Smooth muscle cell (in vitro differentiated cells): ENCODE measurements at regions not wholly inside any gene's neighbourhood (a gene's known extent, or its start where the extent isn't known, plus 50 kb on each side); places are given as distances from the start of the nearest gene placed in this dataset.

ENCODE experiments used
- DNase-seq: peaks from one replicate; lab custom pipeline; 2025; ENCODE audit not compliant: unreplicated experiment; lab: John Stamatoyannopoulos, UW
- H2AFZ ChIP-seq: fragments of 200-600 bp; sonication (generic); 2 replicates; pipeline ENCODE4 v1.6.0; 2016; ENCODE audit warnings: antibody characterized with exemption, low read depth, mild to moderate bottlenecking
- H3F3A ChIP-seq: fragments of 200-600 bp; sonication (generic); 2 replicates; pipeline ENCODE4 v1.6.0; 2017; ENCODE audit warnings: antibody characterized with exemption, low read depth
- H3K27ac ChIP-seq: fragments of 200-600 bp; sonication (generic); 2 replicates; pipeline ENCODE4 v1.5.1; 2016; ENCODE audit warnings: low read depth, mild to moderate bottlenecking
- H3K27me3 ChIP-seq: fragments of 200-600 bp; sonication (generic); 2 replicates; pipeline ENCODE4 v1.6.1; 2016; ENCODE audit warnings: low read depth, mild to moderate bottlenecking
- H3K36me3 ChIP-seq: fragments of 200-600 bp; sonication (generic); 2 replicates; pipeline ENCODE4 v1.5.1; 2016; ENCODE audit warnings: low read depth
- H3K4me1 ChIP-seq: fragments of 200-600 bp; sonication (generic); 2 replicates; pipeline ENCODE4 v1.5.1; 2016; ENCODE audit warnings: low read depth
- H3K4me2 ChIP-seq: fragments of 200-600 bp; sonication (generic); 2 replicates; pipeline ENCODE4 v1.6.0; 2016; ENCODE audit warnings: mild to moderate bottlenecking
- H3K4me3 ChIP-seq: fragments of 200-600 bp; sonication (generic); 2 replicates; pipeline ENCODE4 v1.5.1; 2016; ENCODE audit warnings: mild to moderate bottlenecking
- H3K79me2 ChIP-seq: fragments of 200-600 bp; sonication (generic); 2 replicates; pipeline ENCODE4 v1.6.0; 2016; ENCODE audit warnings: low read depth, mild to moderate bottlenecking
- H3K9ac ChIP-seq: fragments of 200-600 bp; sonication (generic); 2 replicates; pipeline ENCODE4 v1.6.0; 2016; ENCODE audit warnings: low read depth
- H3K9me3 ChIP-seq: fragments of 200-600 bp; sonication (generic); replicated peaks from 2 replicates; pipeline ENCODE4 v1.5.1; 2016; ENCODE audit warnings: low read depth
- H4K20me1 ChIP-seq: fragments of 200-600 bp; sonication (generic); 2 replicates; pipeline ENCODE4 v1.6.0; 2016; ENCODE audit warnings: low read depth
- WGBS: methylation state at CpG from one replicate; pipeline ENCODE4 v1.1.7; 2016; ENCODE audit warnings: low lambda C conversion rate; 5-methylcytosine and 5-hydroxymethylcytosine counted together
- TF ChIP-seq, protein P1 (sequence below): fragments of 200-600 bp; sonication (generic); IDR thresholded peaks from 2 replicates; pipeline ENCODE4 v1.5.1; 2017; ENCODE audit warnings: borderline replicate concordance, mild to moderate bottlenecking, antibody characterized with exemption; ENCODE audit not compliant: insufficient read depth, poor library complexity, severe bottlenecking

GRCh38 chr20:52309181-52309580 is 117.6 kb upstream of the ZFP64 start:
- Histone ChIP-seq H3K4me3 (no peak overlapping the region), H3K4me2 (no peak overlapping the region), H3K27ac (no peak overlapping the region), H2AFZ (peak overlapping the region; percentile 40), H3K36me3 (no peaks in the 10 kb centered on the region), H3K9ac (no peak overlapping the region), H3K27me3 (no peaks in the 10 kb centered on the region), H3F3A (no peaks in the 10 kb centered on the region), H3K4me1 (no peaks in the 10 kb centered on the region), H4K20me1 (no peaks in the 10 kb centered on the region), H3K79me2 (no peaks in the 10 kb centered on the region), H3K9me3 (no peaks in the 10 kb centered on the region)
- no peak for DNase-seq
- TF ChIP-seq, protein P1, sequence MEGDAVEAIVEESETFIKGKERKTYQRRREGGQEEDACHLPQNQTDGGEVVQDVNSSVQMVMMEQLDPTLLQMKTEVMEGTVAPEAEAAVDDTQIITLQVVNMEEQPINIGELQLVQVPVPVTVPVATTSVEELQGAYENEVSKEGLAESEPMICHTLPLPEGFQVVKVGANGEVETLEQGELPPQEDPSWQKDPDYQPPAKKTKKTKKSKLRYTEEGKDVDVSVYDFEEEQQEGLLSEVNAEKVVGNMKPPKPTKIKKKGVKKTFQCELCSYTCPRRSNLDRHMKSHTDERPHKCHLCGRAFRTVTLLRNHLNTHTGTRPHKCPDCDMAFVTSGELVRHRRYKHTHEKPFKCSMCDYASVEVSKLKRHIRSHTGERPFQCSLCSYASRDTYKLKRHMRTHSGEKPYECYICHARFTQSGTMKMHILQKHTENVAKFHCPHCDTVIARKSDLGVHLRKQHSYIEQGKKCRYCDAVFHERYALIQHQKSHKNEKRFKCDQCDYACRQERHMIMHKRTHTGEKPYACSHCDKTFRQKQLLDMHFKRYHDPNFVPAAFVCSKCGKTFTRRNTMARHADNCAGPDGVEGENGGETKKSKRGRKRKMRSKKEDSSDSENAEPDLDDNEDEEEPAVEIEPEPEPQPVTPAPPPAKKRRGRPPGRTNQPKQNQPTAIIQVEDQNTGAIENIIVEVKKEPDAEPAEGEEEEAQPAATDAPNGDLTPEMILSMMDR, result no peak
- WGBS, result 24% methylated on average over 7 of the region's 7 CpGs

DNA sequence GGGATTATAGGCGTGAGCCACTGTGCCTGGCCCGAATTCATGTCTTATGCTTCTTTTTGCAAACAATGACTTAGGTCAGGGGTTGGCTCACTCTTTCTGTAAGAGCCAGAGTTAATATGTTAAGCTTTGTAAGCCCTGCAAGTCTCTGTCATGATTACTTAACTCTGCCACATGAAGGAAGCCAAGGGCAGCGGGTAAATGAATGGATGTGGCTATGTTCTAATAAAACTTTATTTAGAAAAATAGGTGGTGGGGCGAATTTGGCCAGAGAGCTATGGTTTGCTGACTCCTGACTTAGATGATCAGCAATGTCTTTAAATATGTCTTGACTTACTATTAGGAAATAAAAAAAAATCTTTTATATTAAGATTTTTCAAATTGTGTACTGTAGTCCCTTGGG is 114.9 kb upstream of the ZFP64 start:
- H3K27ac ChIP-seq, result no peak overlapping the region
- 70% methylated on average over 4 of the region's 4 CpGs for WGBS
- TF ChIP-seq, protein P1, result no peak
- no peaks in the 10 kb centered on the region for H3K4me1 ChIP-seq
- no peak overlapping the region for H3K4me2 ChIP-seq
- no peak overlapping the region for H2AFZ ChIP-seq
- no peaks in the 10 kb centered on the region for H3K36me3 ChIP-seq
- H4K20me1 ChIP-seq, result no peaks in the 10 kb centered on the region
- no peak overlapping the region for H3K4me3 ChIP-seq
- no peak for DNase-seq
- no peaks in the 10 kb centered on the region for H3K79me2 ChIP-seq
- H3F3A ChIP-seq, result no peaks in the 10 kb centered on the region
- no peaks in the 10 kb centered on the region for H3K9me3 ChIP-seq
- H3K27me3 ChIP-seq, result no peaks in the 10 kb centered on the region
- H3K9ac ChIP-seq, result no peak overlapping the region

DNA sequence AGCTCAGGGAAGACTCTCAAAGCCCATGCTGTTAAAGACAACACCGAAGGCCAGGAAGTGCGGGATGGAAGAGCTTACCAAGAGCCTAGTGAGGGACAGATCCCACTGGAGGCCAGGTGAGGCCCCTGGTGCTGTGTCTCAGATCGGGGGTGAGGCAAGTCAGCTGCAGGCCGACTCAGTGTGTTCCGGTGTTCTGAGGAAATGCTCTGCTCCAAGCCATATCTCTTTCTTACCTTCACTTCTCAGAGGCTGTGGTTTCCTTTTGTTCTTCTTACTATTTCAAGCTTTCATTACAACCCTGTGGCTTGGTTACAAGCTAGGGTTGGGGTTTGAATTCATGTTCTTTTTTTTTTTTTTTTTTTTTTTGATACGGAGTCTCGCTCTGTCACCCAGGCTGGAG is 114.3 kb upstream of the ZFP64 start:
- no peaks in the 10 kb centered on the region for H3K27me3 ChIP-seq
- no peak for DNase-seq
- WGBS, result 90% methylated on average over 7 of the region's 7 CpGs

More for the DNA sequence above, 114.3 kb upstream of the ZFP64 start:
- Histone ChIP-seq H3K79me2 (no peaks in the 10 kb centered on the region), H2AFZ (no peak overlapping the region), H3K9ac (no peak overlapping the region), H3K4me1 (no peaks in the 10 kb centered on the region), H3K4me3 (no peak overlapping the region), H3K27ac (no peak overlapping the region), H3K4me2 (no peak overlapping the region), H4K20me1 (no peaks in the 10 kb centered on the region), H3K9me3 (no peaks in the 10 kb centered on the region), H3F3A (no peaks in the 10 kb centered on the region), H3K36me3 (no peaks in the 10 kb centered on the region)
- TF ChIP-seq, protein P1, result no peak
